ENCODE measurements at regions not wholly inside any gene's neighbourhood (a gene's known extent, or its start where the extent isn't known, plus 50 kb on each side); places are given as distances from the start of the nearest gene placed in this dataset.

GRCh38 chr15:53197426-53197839 is 407.3 kb upstream of the ONECUT1 start:
- Histone ChIP-seq H3K4me2 (ENCODE audit: low read length) (no peak overlapping the region), H3K79me2 (ENCODE audit: control insufficient read depth, insufficient read depth, low read length, poor library complexity) (no peaks in the 10 kb centered on the region), H3K27ac (ENCODE audit: low read depth, low read length) (no peak overlapping the region), H3K23ac (ENCODE audit: low read length) (no peak overlapping the region), H3K4ac (ENCODE audit: low read depth, low read length) (no peak overlapping the region), H2BK120ac (ENCODE audit: insufficient read depth, low read length, poor library complexity) (no peak overlapping the region), H3K18ac (ENCODE audit: low read length) (no peak overlapping the region), H3K27me3 (ENCODE audit: insufficient read depth, low read length) (no peaks in the 10 kb centered on the region), H4K8ac (ENCODE audit: low read depth, low read length) (no peak overlapping the region), H2AFZ (ENCODE audit: insufficient read depth, low read length, poor library complexity) (no peak overlapping the region), H2BK5ac (ENCODE audit: low read depth, low read length, poor library complexity) (no peak overlapping the region), H3K36me3 (ENCODE audit: control insufficient read depth in 1 of 2, insufficient read depth in 2 of 2, low read length in 2 of 2) (no peaks in the 10 kb centered on the region), H2BK12ac (ENCODE audit: low read length) (no peak overlapping the region), H3K4me1 (ENCODE audit: control insufficient read depth in 1 of 2, insufficient read depth in 2 of 2, low read length in 2 of 2) (no peaks in the 10 kb centered on the region), H4K12ac (ENCODE audit: low read depth, low read length) (no peak overlapping the region), H3K9me3 (ENCODE audit: insufficient read depth, low read depth, low read length) (no peaks in the 10 kb centered on the region), H3K4me3 (ENCODE audit: low read depth, low read length) (no peak overlapping the region), H3K79me1 (ENCODE audit: low read length) (no peaks in the 10 kb centered on the region), H2AK5ac (ENCODE audit: low read length) (no peak overlapping the region), H4K91ac (ENCODE audit: low read depth, low read length) (no peak overlapping the region), H3K9ac (ENCODE audit: low read length) (no peak overlapping the region), H3K14ac (ENCODE audit: low read length) (no peak overlapping the region)
- DNase-seq: peak in 1 of 2 donors; percentile 42
- WGBS (ENCODE audit: extremely low coverage, insufficient coverage, insufficient read length): no CpG with 5 or more reads among the region's 23 CpGs

- H4K91ac ChIP-seq (ENCODE audit: low read depth, low read length): no peak overlapping the region
- no peak overlapping the region for H3K18ac ChIP-seq (ENCODE audit: low read length)
- H3K4me3 ChIP-seq (ENCODE audit: low read depth, low read length): no peak overlapping the region
- DNase-seq: no peak
- H2BK5ac ChIP-seq (ENCODE audit: low read depth, low read length, poor library complexity): no peak overlapping the region
- no peak overlapping the region for H3K23ac ChIP-seq (ENCODE audit: low read length)
- no peak overlapping the region for H3K9ac ChIP-seq (ENCODE audit: low read length)
- no peak overlapping the region for H3K4ac ChIP-seq (ENCODE audit: low read depth, low read length)
- H3K79me1 ChIP-seq (ENCODE audit: low read length): no peaks in the 10 kb centered on the region
- H4K8ac ChIP-seq (ENCODE audit: low read depth, low read length): no peak overlapping the region
- no peak overlapping the region for H2AK5ac ChIP-seq (ENCODE audit: low read length)
- no peak overlapping the region for H3K14ac ChIP-seq (ENCODE audit: low read length)
- no peaks in the 10 kb centered on the region for H3K27me3 ChIP-seq (ENCODE audit: insufficient read depth, low read length)
- H2AFZ ChIP-seq (ENCODE audit: insufficient read depth, low read length, poor library complexity): no peak overlapping the region
- WGBS (ENCODE audit: extremely low coverage, insufficient coverage, insufficient read length): no CpG with 5 or more reads among the region's 11 CpGs
- H3K79me2 ChIP-seq (ENCODE audit: control insufficient read depth, insufficient read depth, low read length, poor library complexity): no peaks in the 10 kb centered on the region
- no peaks in the 10 kb centered on the region for H3K9me3 ChIP-seq (ENCODE audit: insufficient read depth, low read depth, low read length)
- no peak overlapping the region for H3K4me2 ChIP-seq (ENCODE audit: low read length)
- H2BK120ac ChIP-seq (ENCODE audit: insufficient read depth, low read length, poor library complexity): no peak overlapping the region
- no peak overlapping the region for H2BK12ac ChIP-seq (ENCODE audit: low read length)
- no peaks in the 10 kb centered on the region for H3K36me3 ChIP-seq (ENCODE audit: control insufficient read depth in 1 of 2, insufficient read depth in 2 of 2, low read length in 2 of 2)
- H4K12ac ChIP-seq (ENCODE audit: low read depth, low read length): no peak overlapping the region
- H3K4me1 ChIP-seq (ENCODE audit: control insufficient read depth in 1 of 2, insufficient read depth in 2 of 2, low read length in 2 of 2): no peaks in the 10 kb centered on the region
- H3K27ac ChIP-seq (ENCODE audit: low read depth, low read length): no peak overlapping the region
Observed at GRCh38 chr15:53196788-53197187, 406.7 kb upstream of the ONECUT1 start.

GRCh38 chr15:53196242-53196641 is 406.1 kb upstream of the ONECUT1 start:
- Histone ChIP-seq H3K79me1 (ENCODE audit: low read length) (no peaks in the 10 kb centered on the region), H3K4me1 (ENCODE audit: control insufficient read depth in 1 of 2, insufficient read depth in 2 of 2, low read length in 2 of 2) (no peaks in the 10 kb centered on the region), H4K12ac (ENCODE audit: low read depth, low read length) (no peak overlapping the region), H3K4ac (ENCODE audit: low read depth, low read length) (no peak overlapping the region), H3K9me3 (ENCODE audit: insufficient read depth, low read depth, low read length) (no peaks in the 10 kb centered on the region), H3K79me2 (ENCODE audit: control insufficient read depth, insufficient read depth, low read length, poor library complexity) (no peaks in the 10 kb centered on the region), H3K9ac (ENCODE audit: low read length) (no peak overlapping the region), H3K4me2 (ENCODE audit: low read length) (no peak overlapping the region), H3K4me3 (ENCODE audit: low read depth, low read length) (no peak overlapping the region), H3K27ac (ENCODE audit: low read depth, low read length) (no peak overlapping the region), H2BK5ac (ENCODE audit: low read depth, low read length, poor library complexity) (no peak overlapping the region), H2AFZ (ENCODE audit: insufficient read depth, low read length, poor library complexity) (no peak overlapping the region), H4K91ac (ENCODE audit: low read depth, low read length) (no peak overlapping the region), H4K8ac (ENCODE audit: low read depth, low read length) (no peak overlapping the region), H2BK12ac (ENCODE audit: low read length) (no peak overlapping the region), H3K18ac (ENCODE audit: low read length) (no peak overlapping the region), H3K36me3 (ENCODE audit: control insufficient read depth in 1 of 2, insufficient read depth in 2 of 2, low read length in 2 of 2) (no peaks in the 10 kb centered on the region), H3K14ac (ENCODE audit: low read length) (no peak overlapping the region), H3K23ac (ENCODE audit: low read length) (no peak overlapping the region), H3K27me3 (ENCODE audit: insufficient read depth, low read length) (no peaks in the 10 kb centered on the region), H2AK5ac (ENCODE audit: low read length) (no peak overlapping the region), H2BK120ac (ENCODE audit: insufficient read depth, low read length, poor library complexity) (no peak overlapping the region)
- WGBS (ENCODE audit: extremely low coverage, insufficient coverage, insufficient read length): no CpG with 5 or more reads among the region's 5 CpGs
- no peak for DNase-seq

- Histone ChIP-seq H3K18ac (ENCODE audit: low read length) (no peak overlapping the region), H3K79me1 (ENCODE audit: low read length) (no peaks in the 10 kb centered on the region), H2AFZ (ENCODE audit: insufficient read depth, low read length, poor library complexity) (no peak overlapping the region), H3K9me3 (ENCODE audit: insufficient read depth, low read depth, low read length) (no peaks in the 10 kb centered on the region), H3K4me3 (ENCODE audit: low read depth, low read length) (no peak overlapping the region), H3K4me1 (ENCODE audit: control insufficient read depth in 1 of 2, insufficient read depth in 2 of 2, low read length in 2 of 2) (no peaks in the 10 kb centered on the region), H2BK5ac (ENCODE audit: low read depth, low read length, poor library complexity) (no peak overlapping the region), H3K27ac (ENCODE audit: low read depth, low read length) (no peak overlapping the region), H4K91ac (ENCODE audit: low read depth, low read length) (no peak overlapping the region), H3K36me3 (ENCODE audit: control insufficient read depth in 1 of 2, insufficient read depth in 2 of 2, low read length in 2 of 2) (no peaks in the 10 kb centered on the region), H4K12ac (ENCODE audit: low read depth, low read length) (no peak overlapping the region), H3K9ac (ENCODE audit: low read length) (no peak overlapping the region), H4K8ac (ENCODE audit: low read depth, low read length) (no peak overlapping the region), H3K4ac (ENCODE audit: low read depth, low read length) (no peak overlapping the region), H2BK120ac (ENCODE audit: insufficient read depth, low read length, poor library complexity) (no peak overlapping the region), H3K14ac (ENCODE audit: low read length) (no peak overlapping the region), H2BK12ac (ENCODE audit: low read length) (no peak overlapping the region), H3K27me3 (ENCODE audit: insufficient read depth, low read length) (no peaks in the 10 kb centered on the region), H3K79me2 (ENCODE audit: control insufficient read depth, insufficient read depth, low read length, poor library complexity) (no peaks in the 10 kb centered on the region), H3K4me2 (ENCODE audit: low read length) (no peak overlapping the region), H2AK5ac (ENCODE audit: low read length) (no peak overlapping the region), H3K23ac (ENCODE audit: low read length) (no peak overlapping the region)
- peak in 1 of 2 donors; percentile 49 for DNase-seq
- WGBS (ENCODE audit: extremely low coverage, insufficient coverage, insufficient read length): no CpG with 5 or more reads among the region's 2 CpGs
Observed at GRCh38 chr15:53193149-53193548, 403.0 kb upstream of the ONECUT1 start.
